Neural cell (in vitro differentiated cells): ENCODE measurements at regions not wholly inside any gene's neighbourhood (a gene's known extent, or its start where the extent isn't known, plus 50 kb on each side); places are given as distances from the start of the nearest gene placed in this dataset.

ENCODE experiments used
- H2AFZ ChIP-seq: fragments of 200-600, 300-800 bp; sonication (generic), shearing (Covaris generic); 2 replicates; pipeline ENCODE4 v1.6.0; 2014; ENCODE audit warnings: low read depth, mild to moderate bottlenecking, antibody characterized with exemption, low read length, moderate library complexity
- H3F3A ChIP-seq: fragments of 200-600 bp; shearing (Covaris generic); 2 replicates; pipeline ENCODE4 v1.6.1; 2016; ENCODE audit warnings: mild to moderate bottlenecking, moderate library complexity, mixed read lengths, antibody characterized with exemption, low read length; ENCODE audit not compliant: insufficient read depth, poor library complexity, severe bottlenecking
- H3K27ac ChIP-seq: fragments of 200-600, 300-800 bp; sonication (generic), shearing (Covaris generic); 2 replicates; pipeline ENCODE4 v1.5.1; 2014; ENCODE audit warnings: mild to moderate bottlenecking, low read length, moderate library complexity
- H3K27me3 ChIP-seq: fragments of 300-800, 200-600 bp; sonication (generic), shearing (Covaris generic); 2 replicates; pipeline ENCODE4 v1.6.0; 2014; ENCODE audit warnings: mild to moderate bottlenecking, low read depth, low read length, moderate library complexity; ENCODE audit not compliant: insufficient read depth
- H3K36me3 ChIP-seq: fragments of 300-800, 200-600 bp; sonication (generic), shearing (Covaris generic); 2 replicates; pipeline ENCODE4 v1.5.1; 2014; ENCODE audit warnings: mild to moderate bottlenecking, antibody characterized with exemption, low read length, moderate library complexity; ENCODE audit not compliant: insufficient read depth
- H3K4me2 ChIP-seq: fragments of 300-800, 200-600 bp; sonication (generic), shearing (Covaris generic); 2 replicates; pipeline ENCODE4 v1.6.0; 2014; ENCODE audit warnings: mild to moderate bottlenecking, low read length
- H3K4me3 ChIP-seq: fragments of 300-800, 200-600 bp; sonication (generic), shearing (Covaris generic); 2 replicates; pipeline ENCODE4 v1.5.1; 2014; ENCODE audit warnings: mild to moderate bottlenecking, low read length, moderate library complexity
- H3K79me2 ChIP-seq: fragments of 200-600 bp; shearing (Covaris generic); replicated peaks from 2 replicates; pipeline ENCODE4 v1.6.0; 2014; ENCODE audit warnings: mild to moderate bottlenecking, low read length, moderate library complexity; ENCODE audit not compliant: insufficient read depth
- H3K9ac ChIP-seq: fragments of 300-800, 200-600 bp; sonication (generic), shearing (Covaris generic); 2 replicates; pipeline ENCODE4 v1.6.1; 2016; ENCODE audit warnings: mild to moderate bottlenecking, low read length, mixed read lengths
- H3K9me2 ChIP-seq: fragments of 200-600 bp; shearing (Covaris generic); 2 replicates; pipeline ENCODE4 v1.6.1; 2016; ENCODE audit warnings: mild to moderate bottlenecking, low read length, mixed read lengths; ENCODE audit not compliant: insufficient read depth
- H3K9me3 ChIP-seq: fragments of 200-600, 300-800 bp; sonication (generic), shearing (Covaris generic); 2 replicates; pipeline ENCODE4 v1.6.1; 2016; ENCODE audit warnings: mild to moderate bottlenecking, mixed run types, low read length, moderate library complexity, mixed read lengths
- H4K20me1 ChIP-seq: fragments of 200-600 bp; shearing (Covaris generic); 2 replicates; pipeline ENCODE4 v1.6.1; 2016; ENCODE audit warnings: mild to moderate bottlenecking, mixed run types; ENCODE audit not compliant: insufficient read depth
- EP300 ChIP-seq: fragments of 450-650 bp; conservative IDR thresholded peaks from 2 replicates; pipeline ENCODE4 v1.6.1; 2014; ENCODE audit warnings: antibody characterized with exemption, mild to moderate bottlenecking, moderate library complexity; ENCODE audit not compliant: poor library complexity, severe bottlenecking
- EZH2 ChIP-seq: fragments of 200-600, 300-800 bp; shearing (Covaris generic), sonication (generic); IDR thresholded peaks from 2 replicates; pipeline ENCODE4 v1.6.1; 2014; ENCODE audit warnings: antibody characterized with exemption, low read length, borderline replicate concordance, mild to moderate bottlenecking; ENCODE audit not compliant: insufficient read depth, poor library complexity, severe bottlenecking
- MXI1 ChIP-seq: fragments of 450-650 bp; conservative IDR thresholded peaks from 2 replicates; pipeline ENCODE4 v1.6.1; 2014; ENCODE audit warnings: antibody characterized with exemption, mild to moderate bottlenecking; ENCODE audit not compliant: poor library complexity, severe bottlenecking
- POLR2AphosphoS5 ChIP-seq: IDR thresholded peaks from 2 replicates; pipeline ENCODE4 v1.6.1; 2012
- RAD21 ChIP-seq: fragments of 450-650 bp; conservative IDR thresholded peaks from 2 replicates; pipeline ENCODE4 v1.6.1; 2014; ENCODE audit warnings: antibody characterized with exemption, mild to moderate bottlenecking, moderate library complexity
- SMC3 ChIP-seq: fragments of 450-650 bp; conservative IDR thresholded peaks from 2 replicates; pipeline ENCODE4 v1.6.1; 2014; ENCODE audit warnings: antibody characterized with exemption, mild to moderate bottlenecking, moderate library complexity; ENCODE audit not compliant: poor library complexity
- TAF1 ChIP-seq: IDR thresholded peaks from 2 replicates; pipeline ENCODE4 v1.6.1; 2012; ENCODE audit warnings: low read depth
- TF ChIP-seq, protein P1 (sequence below): fragments of 450-650 bp; IDR thresholded peaks from 2 replicates; pipeline ENCODE4 v1.5.1; 2014; ENCODE audit warnings: antibody characterized with exemption, mild to moderate bottlenecking, moderate library complexity; ENCODE audit not compliant: poor library complexity, severe bottlenecking
- TF ChIP-seq, protein P2 (sequence below): IDR thresholded peaks from 2 replicates; pipeline ENCODE4 v1.6.1; 2012; ENCODE audit warnings: borderline replicate concordance

DNA sequence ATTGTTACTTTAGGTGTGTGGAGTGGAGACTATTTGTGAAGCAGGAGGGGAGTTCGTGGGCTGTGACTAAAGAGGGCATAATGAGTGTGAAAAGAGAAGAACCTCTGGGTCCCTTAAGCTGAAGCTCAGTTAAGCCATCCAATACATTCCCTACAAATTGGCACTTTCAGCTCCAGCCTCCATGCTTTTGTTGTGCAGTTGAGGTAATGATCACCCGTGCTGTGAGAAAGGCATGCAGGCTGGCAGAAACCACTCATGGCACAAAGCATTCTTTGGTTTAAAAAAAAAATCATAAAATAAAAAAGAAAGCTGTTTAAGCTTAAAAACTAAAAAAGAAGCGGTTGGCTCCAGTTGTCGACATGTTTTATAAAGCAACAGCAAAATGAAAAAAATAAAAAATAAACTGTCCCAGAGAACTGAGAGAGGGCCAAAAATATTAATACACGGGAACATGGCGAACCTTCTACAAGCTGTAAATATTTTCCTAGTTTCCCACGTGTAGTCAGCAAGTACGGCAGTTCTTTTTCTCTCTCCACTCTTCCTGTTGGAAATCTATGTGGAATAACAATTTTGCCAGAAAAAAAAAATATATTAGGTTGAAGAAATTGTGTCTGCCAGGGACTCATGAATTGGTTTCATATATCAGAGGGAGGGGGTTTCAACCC is 82.2 kb downstream of the ANKRD60 start:
- H4K20me1 ChIP-seq: no peaks in the 10 kb centered on the region
- H3K36me3 ChIP-seq: no peaks in the 10 kb centered on the region
- TF ChIP-seq POLR2AphosphoS5 (no peak), SMC3 (no peak), EP300 (no peak)
- TF ChIP-seq, protein P1, sequence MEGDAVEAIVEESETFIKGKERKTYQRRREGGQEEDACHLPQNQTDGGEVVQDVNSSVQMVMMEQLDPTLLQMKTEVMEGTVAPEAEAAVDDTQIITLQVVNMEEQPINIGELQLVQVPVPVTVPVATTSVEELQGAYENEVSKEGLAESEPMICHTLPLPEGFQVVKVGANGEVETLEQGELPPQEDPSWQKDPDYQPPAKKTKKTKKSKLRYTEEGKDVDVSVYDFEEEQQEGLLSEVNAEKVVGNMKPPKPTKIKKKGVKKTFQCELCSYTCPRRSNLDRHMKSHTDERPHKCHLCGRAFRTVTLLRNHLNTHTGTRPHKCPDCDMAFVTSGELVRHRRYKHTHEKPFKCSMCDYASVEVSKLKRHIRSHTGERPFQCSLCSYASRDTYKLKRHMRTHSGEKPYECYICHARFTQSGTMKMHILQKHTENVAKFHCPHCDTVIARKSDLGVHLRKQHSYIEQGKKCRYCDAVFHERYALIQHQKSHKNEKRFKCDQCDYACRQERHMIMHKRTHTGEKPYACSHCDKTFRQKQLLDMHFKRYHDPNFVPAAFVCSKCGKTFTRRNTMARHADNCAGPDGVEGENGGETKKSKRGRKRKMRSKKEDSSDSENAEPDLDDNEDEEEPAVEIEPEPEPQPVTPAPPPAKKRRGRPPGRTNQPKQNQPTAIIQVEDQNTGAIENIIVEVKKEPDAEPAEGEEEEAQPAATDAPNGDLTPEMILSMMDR: no peak
- TF ChIP-seq, protein P2, sequence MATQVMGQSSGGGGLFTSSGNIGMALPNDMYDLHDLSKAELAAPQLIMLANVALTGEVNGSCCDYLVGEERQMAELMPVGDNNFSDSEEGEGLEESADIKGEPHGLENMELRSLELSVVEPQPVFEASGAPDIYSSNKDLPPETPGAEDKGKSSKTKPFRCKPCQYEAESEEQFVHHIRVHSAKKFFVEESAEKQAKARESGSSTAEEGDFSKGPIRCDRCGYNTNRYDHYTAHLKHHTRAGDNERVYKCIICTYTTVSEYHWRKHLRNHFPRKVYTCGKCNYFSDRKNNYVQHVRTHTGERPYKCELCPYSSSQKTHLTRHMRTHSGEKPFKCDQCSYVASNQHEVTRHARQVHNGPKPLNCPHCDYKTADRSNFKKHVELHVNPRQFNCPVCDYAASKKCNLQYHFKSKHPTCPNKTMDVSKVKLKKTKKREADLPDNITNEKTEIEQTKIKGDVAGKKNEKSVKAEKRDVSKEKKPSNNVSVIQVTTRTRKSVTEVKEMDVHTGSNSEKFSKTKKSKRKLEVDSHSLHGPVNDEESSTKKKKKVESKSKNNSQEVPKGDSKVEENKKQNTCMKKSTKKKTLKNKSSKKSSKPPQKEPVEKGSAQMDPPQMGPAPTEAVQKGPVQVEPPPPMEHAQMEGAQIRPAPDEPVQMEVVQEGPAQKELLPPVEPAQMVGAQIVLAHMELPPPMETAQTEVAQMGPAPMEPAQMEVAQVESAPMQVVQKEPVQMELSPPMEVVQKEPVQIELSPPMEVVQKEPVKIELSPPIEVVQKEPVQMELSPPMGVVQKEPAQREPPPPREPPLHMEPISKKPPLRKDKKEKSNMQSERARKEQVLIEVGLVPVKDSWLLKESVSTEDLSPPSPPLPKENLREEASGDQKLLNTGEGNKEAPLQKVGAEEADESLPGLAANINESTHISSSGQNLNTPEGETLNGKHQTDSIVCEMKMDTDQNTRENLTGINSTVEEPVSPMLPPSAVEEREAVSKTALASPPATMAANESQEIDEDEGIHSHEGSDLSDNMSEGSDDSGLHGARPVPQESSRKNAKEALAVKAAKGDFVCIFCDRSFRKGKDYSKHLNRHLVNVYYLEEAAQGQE: no peak
- H3F3A ChIP-seq: no peaks in the 10 kb centered on the region
- H3K4me3 ChIP-seq: no peak overlapping the region
- H3K9ac ChIP-seq: no peak overlapping the region
- H3K27ac ChIP-seq: no peak overlapping the region
- H2AFZ ChIP-seq: no peak overlapping the region
- H3K9me3 ChIP-seq: no peaks in the 10 kb centered on the region
- no peaks in the 10 kb centered on the region for H3K9me2 ChIP-seq
- no peaks in the 10 kb centered on the region for H3K79me2 ChIP-seq
- no peak overlapping the region for H3K4me2 ChIP-seq
- H3K27me3 ChIP-seq: no peaks in the 10 kb centered on the region

DNA sequence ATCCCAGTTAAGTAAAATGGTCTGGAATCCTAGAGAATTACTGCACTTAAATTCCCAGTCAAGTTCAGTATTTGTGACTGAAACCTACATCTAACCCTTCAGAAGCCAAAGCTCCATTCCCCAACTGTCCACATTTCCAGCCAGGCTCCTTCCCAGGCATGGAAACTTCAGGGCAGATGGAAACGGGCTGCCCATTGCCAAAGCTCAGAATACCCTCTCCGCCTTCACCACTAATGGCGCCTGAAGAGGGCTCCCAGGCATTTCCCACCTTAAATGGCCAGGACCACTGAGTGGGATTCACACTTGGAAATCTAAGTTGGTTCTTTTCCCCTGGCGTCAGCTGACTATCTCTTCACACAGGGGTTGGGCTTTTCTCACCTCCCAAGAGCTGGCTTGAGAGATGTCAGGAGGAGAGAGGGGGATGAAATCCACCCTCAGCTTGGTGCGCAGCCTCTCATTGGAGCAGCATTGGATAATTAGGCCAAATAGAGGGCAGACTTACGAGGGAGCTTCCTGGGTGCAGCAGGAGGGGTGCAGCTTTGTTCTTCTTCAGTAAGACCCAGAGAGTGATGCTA is 82.9 kb downstream of the ANKRD60 start:
- no peak overlapping the region for H3K9ac ChIP-seq
- H3F3A ChIP-seq: no peaks in the 10 kb centered on the region
- TF ChIP-seq RAD21 (no peak), EP300 (no peak), TAF1 (no peak), POLR2AphosphoS5 (no peak), EZH2 (no peak), SMC3 (no peak), MXI1 (no peak)
- TF ChIP-seq, protein P2: no peak
- TF ChIP-seq, protein P1: no peak
- no peak overlapping the region for H3K4me2 ChIP-seq
- H3K79me2 ChIP-seq: no peaks in the 10 kb centered on the region
- no peaks in the 10 kb centered on the region for H3K9me3 ChIP-seq
- no peaks in the 10 kb centered on the region for H4K20me1 ChIP-seq
- no peak overlapping the region for H3K4me3 ChIP-seq
- H3K36me3 ChIP-seq: no peaks in the 10 kb centered on the region
- H3K27ac ChIP-seq: no peak overlapping the region
- no peaks in the 10 kb centered on the region for H3K27me3 ChIP-seq
- no peak overlapping the region for H2AFZ ChIP-seq
- H3K9me2 ChIP-seq: no peaks in the 10 kb centered on the region
